SK-N-SH (cell line): ENCODE measurements at regions not wholly inside any gene's neighbourhood (a gene's known extent, or its start where the extent isn't known, plus 50 kb on each side); places are given as distances from the start of the nearest gene placed in this dataset.

Experiments used
- CTCF ChIA-PET: fragments of 300-600, 350-600 bp; formaldehyde crosslinking; extraction: SDS; loops from one replicate; lab custom pipeline; 2021; lab: Yijun Ruan, JAX
- POLR2A ChIA-PET: fragments of 350-600 bp; sonication (Branson Sonifier 250); formaldehyde crosslinking; extraction: SDS; loops from one replicate; lab custom pipeline; 2020; ENCODE audit warnings: antibody characterized with exemption, inconsistent platforms; lab: Yijun Ruan, JAX
- DNase-seq: peaks from one replicate; pipeline ENCODE4 v3.0.0; 2012
- H2AFZ ChIP-seq: fragments of 200-600 bp; sonication (generic); 2 replicates; pipeline ENCODE4 v1.8.1; 2016; ENCODE audit warnings: antibody characterized with exemption, mild to moderate bottlenecking, low read depth
- H3F3A ChIP-seq: fragments of 200-600 bp; sonication (generic); replicated peaks from 2 replicates; pipeline ENCODE3; 2016; ENCODE audit warnings: antibody characterized with exemption, mild to moderate bottlenecking; ENCODE audit not compliant: insufficient read depth
- H3K27ac ChIP-seq, 2 experiments: fragments of 200-500 bp in 1 of 2; fragments of 200-600 bp in 1 of 2; sonication (Bioruptor generic) in 1 of 2; sonication (generic), shearing (Covaris generic) in 1 of 2; 2 replicates each; pipeline versions ENCODE4 v1.5.1 to v1.6.1; 2014 to 2016; ENCODE audit warnings: low read depth in 2 of 2, inconsistent platforms in 1 of 2, low read length in 1 of 2, mild to moderate bottlenecking in 1 of 2, mixed read lengths in 1 of 2
- H3K27me3 ChIP-seq: fragments of 200-600 bp; sonication (generic), shearing (Covaris generic); 2 replicates; pipeline ENCODE4 v1.6.1; 2016; ENCODE audit warnings: mixed run types; ENCODE audit not compliant: insufficient read depth
- H3K36me3 ChIP-seq, 2 experiments: fragments of 200-500 bp in 1 of 2; fragments of 200-600 bp in 1 of 2; sonication (Bioruptor generic) in 1 of 2; sonication (generic) in 1 of 2; replicated peaks in 1 of 2; 2 replicates each; pipeline versions ENCODE3 to v1.5.1; 2014 to 2016; ENCODE audit warnings: low read length in 1 of 2, mild to moderate bottlenecking in 1 of 2; ENCODE audit not compliant: insufficient read depth in 2 of 2, control insufficient read depth in 1 of 2
- H3K4me1 ChIP-seq, 2 experiments: fragments of 200-500 bp in 1 of 2; fragments of 200-600 bp in 1 of 2; sonication (Bioruptor generic) in 1 of 2; sonication (generic), shearing (Covaris generic) in 1 of 2; 2 replicates each; pipeline versions ENCODE4 v1.5.1 to v1.6.1; 2014 to 2016; ENCODE audit warnings: low read depth in 1 of 2, low read length in 1 of 2, mixed run types in 1 of 2; ENCODE audit not compliant: insufficient read depth in 2 of 2, control insufficient read depth in 1 of 2
- H3K4me2 ChIP-seq: fragments of 200-600 bp; sonication (generic), shearing (Covaris generic); 2 replicates; pipeline ENCODE4 v1.6.1; 2017; ENCODE audit warnings: mixed run types
- H3K4me3 ChIP-seq, 2 experiments: fragments of 200-500 bp in 1 of 2; fragments of 200-600 bp in 1 of 2; sonication (Bioruptor generic) in 1 of 2; sonication (generic), shearing (Covaris generic) in 1 of 2; 2 replicates each; pipeline versions ENCODE4 v1.5.1 to v1.8.1; 2014 to 2016; ENCODE audit warnings: low read depth in 2 of 2, inconsistent platforms in 1 of 2, low read length in 1 of 2, mild to moderate bottlenecking in 1 of 2, mixed read lengths in 1 of 2, moderate library complexity in 1 of 2
- H3K79me2 ChIP-seq: fragments of 200-600 bp; sonication (generic); 2 replicates; pipeline ENCODE4 v1.8.1; 2017; ENCODE audit warnings: mild to moderate bottlenecking; ENCODE audit not compliant: insufficient read depth
- H3K9ac ChIP-seq: fragments of 200-600 bp; sonication (generic); 2 replicates; pipeline ENCODE4 v1.6.1; 2017; ENCODE audit warnings: mixed run types
- H3K9me2 ChIP-seq: fragments of 200-600 bp; sonication (generic); 2 replicates; pipeline ENCODE4 v1.6.1; 2017; ENCODE audit warnings: mixed run types
- H3K9me3 ChIP-seq: fragments of 200-600 bp; sonication (generic); 2 replicates; pipeline ENCODE4 v1.6.1; 2017; ENCODE audit warnings: mixed run types, mild to moderate bottlenecking, moderate library complexity
- H4K20me1 ChIP-seq: fragments of 200-600 bp; sonication (generic); 2 replicates; pipeline ENCODE4 v1.6.1; 2017; ENCODE audit warnings: mild to moderate bottlenecking, mixed run types; ENCODE audit not compliant: insufficient read depth
- CHD2 ChIP-seq: fragments of 150-350 bp; IDR thresholded peaks from 2 replicates; pipeline ENCODE4 v1.6.1; 2018; ENCODE audit warnings: low read length; ENCODE audit not compliant: partially characterized antibody
- CTCF ChIP-seq: fragments of 200-600 bp; sonication (generic); IDR thresholded peaks from 2 replicates; pipeline ENCODE4 v1.6.1; 2017; ENCODE audit warnings: antibody characterized with exemption, mild to moderate bottlenecking, moderate library complexity
- EP300 ChIP-seq, 2 experiments: IDR thresholded peaks; 2 replicates each; pipeline versions ENCODE4 v1.4.0 to v1.6.1; 2012; ENCODE audit warnings: borderline replicate concordance in 1 of 2, low read depth in 1 of 2, low read length in 1 of 2
- EZH2phosphoT487 ChIP-seq: fragments of 200-600 bp; sonication (generic); IDR thresholded peaks from 2 replicates; pipeline ENCODE4 v1.6.1; 2017; ENCODE audit warnings: low read depth, mixed run types, mild to moderate bottlenecking, antibody characterized with exemption, moderate library complexity, borderline replicate concordance
- JUND ChIP-seq: IDR thresholded peaks from 2 replicates; pipeline ENCODE4 v1.4.0; 2012
- MAX ChIP-seq: IDR thresholded peaks from 2 replicates; pipeline ENCODE4 v1.4.0; 2012; ENCODE audit warnings: low read depth
- MXI1 ChIP-seq: IDR thresholded peaks from 2 replicates; pipeline ENCODE4 v1.6.1; 2012; ENCODE audit warnings: mild to moderate bottlenecking, low read depth, low read length, improper control_type of control experiment
- NRF1 ChIP-seq: IDR thresholded peaks from 2 replicates; pipeline ENCODE4 v1.6.1; 2012; ENCODE audit warnings: low read depth, mild to moderate bottlenecking, low read length
- POLR2AphosphoS5 ChIP-seq: IDR thresholded peaks from 2 replicates; pipeline ENCODE4 v1.6.1; 2012; ENCODE audit warnings: low read depth, low read length
- RAD21 ChIP-seq: IDR thresholded peaks from 2 replicates; pipeline ENCODE4 v1.6.1; 2012; ENCODE audit warnings: mild to moderate bottlenecking, low read length
- RCOR1 ChIP-seq: fragments of 150-350 bp; IDR thresholded peaks from 2 replicates; pipeline ENCODE4 v1.6.1; 2017; ENCODE audit warnings: antibody characterized with exemption, low read length
- SIN3A ChIP-seq: IDR thresholded peaks from 2 replicates; pipeline ENCODE4 v1.6.1; 2012; ENCODE audit warnings: low read depth, mild to moderate bottlenecking, low read length, moderate library complexity, borderline replicate concordance
- TEAD4 ChIP-seq: IDR thresholded peaks from 2 replicates; pipeline ENCODE4 v1.4.0; 2012; ENCODE audit warnings: mild to moderate bottlenecking, borderline replicate concordance; ENCODE audit not compliant: insufficient read depth
- USF1 ChIP-seq: IDR thresholded peaks from 2 replicates; pipeline ENCODE4 v1.4.0; 2012; ENCODE audit warnings: low read depth, borderline replicate concordance
- YY1 ChIP-seq: IDR thresholded peaks from 2 replicates; pipeline ENCODE4 v1.4.0; 2012; ENCODE audit warnings: low read depth, mild to moderate bottlenecking
- ZBTB33 ChIP-seq: IDR thresholded peaks from 2 replicates; pipeline ENCODE4 v1.4.0; 2012; ENCODE audit warnings: low read depth, borderline replicate concordance
- WGBS: methylation state at CpG from one replicate; pipeline ENCODE4 v1.1.6; 2017; ENCODE audit warnings: low lambda C conversion rate; 5-methylcytosine and 5-hydroxymethylcytosine counted together

GRCh38 chr13:74006666-74007065 is 127.5 kb downstream of the KLF12 start:
- H3K79me2 ChIP-seq: peaks cover 23% of the 10 kb centered on the region; the same call in 1 of the 2 replicates
- no peak overlapping the region for H3K4me2 ChIP-seq
- ChIA-PET POLR2A (no interaction called here), CTCF (no interaction called here)
- peaks cover 0 to 2% of the 10 kb centered on the region in 2 experiments for H3K36me3 ChIP-seq
- H3F3A ChIP-seq: no peaks in the 10 kb centered on the region
- 87% methylated on average over 3 of the region's 3 CpGs for WGBS
- H2AFZ ChIP-seq: no peak overlapping the region
- no peak overlapping the region for H3K27ac ChIP-seq
- H3K9me3 ChIP-seq: no peaks in the 10 kb centered on the region
- H3K4me1 ChIP-seq: peaks cover 0 to 4% of the 10 kb centered on the region in 2 experiments; a peak in 1 of 4 replicates
- no peaks in the 10 kb centered on the region; the same call in 1 of the 2 replicates for H4K20me1 ChIP-seq
- no peaks in the 10 kb centered on the region for H3K27me3 ChIP-seq
- H3K9me2 ChIP-seq: no peaks in the 10 kb centered on the region
- TF ChIP-seq RAD21 (no peak), SIN3A (no peak), POLR2AphosphoS5 (no peak), MAX (no peak), RCOR1 (no peak), TEAD4 (no peak), YY1 (no peak), JUND (no peak), EZH2phosphoT487 (no peak), NRF1 (no peak), USF1 (no peak), MXI1 (no peak), CTCF (no peak), EP300 (IDR thresholded peaks at IDR 0.05; ENCODE audit: borderline replicate concordance in 1 of 2, low read depth in 1 of 2, low read length in 1 of 2) (no peak), ZBTB33 (no peak), CHD2 (no peak)
- TF ChIP-seq, all 33 proteins: peak for 0
- H3K9ac ChIP-seq: no peak overlapping the region
- no peak overlapping the region for H3K4me3 ChIP-seq
- DNase-seq: no peak
